ENCODE measurements at regions not wholly inside any gene's neighbourhood (a gene's known extent, or its start where the extent isn't known, plus 50 kb on each side); places are given as distances from the start of the nearest gene placed in this dataset.

GRCh38 chr1:38489844-38490270 is 369.7 kb downstream of the RRAGC start:
- no peak for TF ChIP-seq TAF1 (IDR thresholded peaks at IDR 0.05; ENCODE audit: low read depth, low read length)
- no peak for TF ChIP-seq POLR2A (IDR thresholded peaks at IDR 0.05; ENCODE audit: low read depth, low read length)
- no peak for TF ChIP-seq POLR2AphosphoS5 (IDR thresholded peaks at IDR 0.05; ENCODE audit: low read depth, low read length)
- TF ChIP-seq POU2F2 (IDR thresholded peaks at IDR 0.05; ENCODE audit: low read depth, low read length) = no peak
- TF ChIP-seq PAX5 (IDR thresholded peaks at IDR 0.05; ENCODE audit: insufficient read depth, low read length, severe bottlenecking) = no peak

Data from GM12891 (cell line).